OCI-LY3 (cell line): ENCODE measurements at regions not wholly inside any gene's neighbourhood (a gene's known extent, or its start where the extent isn't known, plus 50 kb on each side); places are given as distances from the start of the nearest gene placed in this dataset.
"Not testable (repeated sequence)": the region's sequence is repeated elsewhere in the genome, so short reads cannot be mapped to it uniquely, and the experiment has no call there.

Source experiments
- H2AFZ ChIP-seq: fragments of 200-600, 300-600 bp; shearing (Covaris generic); 2 replicates; pipeline ENCODE4 v1.6.0; 2014; ENCODE audit warnings: antibody characterized with exemption, low read depth, low read length
- H3K27ac ChIP-seq: fragments of 200-600, 300-600 bp; sonication (generic); 2 replicates; pipeline ENCODE4 v1.5.1; 2014; ENCODE audit warnings: mild to moderate bottlenecking, low read length, moderate library complexity, mixed read lengths
- H3K27me3 ChIP-seq: fragments of 200-600, 300-600 bp; sonication (generic); 2 replicates; pipeline ENCODE4 v1.6.1; 2014; ENCODE audit warnings: low read depth, low read length, mixed read lengths
- H3K36me3 ChIP-seq: fragments of 200-600, 300-600 bp; sonication (generic); replicated peaks from 2 replicates; pipeline ENCODE3; 2014; ENCODE audit warnings: low read depth, low read length, mixed read lengths
- H3K4me1 ChIP-seq: fragments of 300-600, 200-600 bp; sonication (generic); 2 replicates; pipeline ENCODE4 v1.6.1; 2014; ENCODE audit warnings: low read length, mixed read lengths
- H3K4me2 ChIP-seq: fragments of 200-600, 300-600 bp; sonication (generic); 2 replicates; pipeline ENCODE4 v1.6.1; 2014; ENCODE audit warnings: low read length, mixed read lengths
- H3K4me3 ChIP-seq: fragments of 300-600, 200-600 bp; sonication (generic); 2 replicates; pipeline ENCODE4 v1.5.1; 2014; ENCODE audit warnings: antibody characterized with exemption, mild to moderate bottlenecking, low read length, moderate library complexity
- H3K79me2 ChIP-seq: fragments of 300-600, 200-600 bp; shearing (Covaris generic); 2 replicates; pipeline ENCODE4 v1.6.1; 2014; ENCODE audit warnings: mild to moderate bottlenecking, low read length, mixed read lengths
- H3K9ac ChIP-seq: fragments of 300-600, 200-600 bp; shearing (Covaris generic); 2 replicates; pipeline ENCODE4 v1.6.0; 2014; ENCODE audit warnings: mild to moderate bottlenecking, low read length, moderate library complexity
- H3K9me3 ChIP-seq: fragments of 200-600, 300-600 bp; shearing (Covaris generic); 2 replicates; pipeline ENCODE4 v1.6.1; 2014; ENCODE audit warnings: low read length, mixed read lengths; ENCODE audit not compliant: insufficient read depth
- H4K20me1 ChIP-seq: fragments of 200-600, 300-600 bp; sonication (generic); 2 replicates; pipeline ENCODE4 v1.6.1; 2016; ENCODE audit warnings: low read length, mixed read lengths; ENCODE audit not compliant: insufficient read depth
- EZH2phosphoT487 ChIP-seq: fragments of 200-600 bp; shearing (Covaris generic); IDR thresholded peaks from 2 replicates; pipeline ENCODE4 v1.6.1; 2018; ENCODE audit warnings: antibody characterized with exemption, mixed run types, low read depth
- TF ChIP-seq, protein P1 (sequence below): fragments of 200-600, 300-600 bp; sonication (generic); IDR thresholded peaks from 2 replicates; pipeline ENCODE4 v1.5.1; 2014; ENCODE audit warnings: antibody characterized with exemption, low read length, low read depth

DNA sequence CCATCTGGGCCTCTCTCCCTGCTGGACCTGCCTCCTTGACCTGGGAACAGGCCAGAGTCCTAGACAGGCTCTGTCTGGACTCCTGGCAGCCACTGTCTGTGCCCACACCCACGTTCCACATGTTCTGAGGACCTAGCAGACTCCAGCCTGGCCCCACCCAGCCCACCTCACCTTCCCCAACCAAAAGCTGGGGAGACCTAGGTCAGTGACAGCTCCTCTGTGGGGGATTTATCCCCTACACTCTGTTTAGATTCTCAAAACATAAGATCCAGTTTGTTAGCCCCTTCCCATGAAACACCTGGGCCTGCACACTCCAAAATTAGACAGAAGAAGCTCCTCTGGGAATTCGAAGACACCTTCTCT is 59.8 kb upstream of the ADAMTS2 start:
- no peaks in the 10 kb centered on the region for H3K4me1 ChIP-seq
- no peak overlapping the region for H3K4me3 ChIP-seq
- H3K36me3 ChIP-seq: no peaks in the 10 kb centered on the region
- no peak overlapping the region for H2AFZ ChIP-seq
- no peak for TF ChIP-seq EZH2phosphoT487
- TF ChIP-seq, protein P1, sequence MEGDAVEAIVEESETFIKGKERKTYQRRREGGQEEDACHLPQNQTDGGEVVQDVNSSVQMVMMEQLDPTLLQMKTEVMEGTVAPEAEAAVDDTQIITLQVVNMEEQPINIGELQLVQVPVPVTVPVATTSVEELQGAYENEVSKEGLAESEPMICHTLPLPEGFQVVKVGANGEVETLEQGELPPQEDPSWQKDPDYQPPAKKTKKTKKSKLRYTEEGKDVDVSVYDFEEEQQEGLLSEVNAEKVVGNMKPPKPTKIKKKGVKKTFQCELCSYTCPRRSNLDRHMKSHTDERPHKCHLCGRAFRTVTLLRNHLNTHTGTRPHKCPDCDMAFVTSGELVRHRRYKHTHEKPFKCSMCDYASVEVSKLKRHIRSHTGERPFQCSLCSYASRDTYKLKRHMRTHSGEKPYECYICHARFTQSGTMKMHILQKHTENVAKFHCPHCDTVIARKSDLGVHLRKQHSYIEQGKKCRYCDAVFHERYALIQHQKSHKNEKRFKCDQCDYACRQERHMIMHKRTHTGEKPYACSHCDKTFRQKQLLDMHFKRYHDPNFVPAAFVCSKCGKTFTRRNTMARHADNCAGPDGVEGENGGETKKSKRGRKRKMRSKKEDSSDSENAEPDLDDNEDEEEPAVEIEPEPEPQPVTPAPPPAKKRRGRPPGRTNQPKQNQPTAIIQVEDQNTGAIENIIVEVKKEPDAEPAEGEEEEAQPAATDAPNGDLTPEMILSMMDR: no peak
- no peak overlapping the region for H3K4me2 ChIP-seq
- no peak overlapping the region for H3K27ac ChIP-seq
- H3K9ac ChIP-seq: no peak overlapping the region
- no peaks in the 10 kb centered on the region for H3K79me2 ChIP-seq
- no peaks in the 10 kb centered on the region; the same call in 1 of the 2 replicates for H3K9me3 ChIP-seq
- no peaks in the 10 kb centered on the region for H3K27me3 ChIP-seq
- H4K20me1 ChIP-seq: no peaks in the 10 kb centered on the region

DNA sequence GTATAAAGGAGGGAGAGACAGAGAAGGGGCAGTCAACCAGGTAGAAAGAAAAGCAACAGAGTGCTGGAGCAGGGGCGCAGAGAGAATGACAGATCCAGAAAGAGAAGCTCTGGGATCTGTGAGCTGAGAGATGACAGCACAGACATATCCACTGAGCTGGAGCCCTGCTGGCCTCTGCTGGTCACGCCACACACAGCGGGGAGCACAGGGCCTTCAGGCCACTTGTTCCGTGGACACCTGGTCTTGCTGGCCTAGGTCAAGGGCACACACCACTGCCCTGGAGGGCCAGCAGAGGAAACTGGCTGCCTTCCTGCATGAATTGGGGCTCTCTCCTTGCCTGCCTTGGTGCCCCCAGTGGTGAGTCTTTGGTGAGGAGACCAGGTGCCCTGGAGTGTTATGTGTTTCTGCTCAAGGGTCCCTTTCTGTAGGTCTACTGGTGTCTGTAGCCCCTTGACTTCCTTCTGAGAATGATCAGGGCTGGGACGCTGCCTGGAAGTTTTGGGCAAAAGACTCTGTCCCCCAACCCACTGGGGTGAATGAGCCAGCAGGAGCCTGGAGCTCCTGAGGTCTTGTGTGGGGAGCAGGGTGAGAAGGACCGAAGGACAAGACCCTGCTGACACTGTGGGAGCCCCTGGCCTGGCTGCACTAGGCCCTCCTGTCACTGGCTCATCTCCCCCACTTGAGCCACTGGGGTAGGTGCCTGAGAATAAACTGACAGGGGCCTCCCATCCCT is 59.2 kb upstream of the ADAMTS2 start:
- H3K4me2 ChIP-seq: no peak overlapping the region
- no peak overlapping the region for H3K9ac ChIP-seq
- H3K4me1 ChIP-seq: no peaks in the 10 kb centered on the region
- H4K20me1 ChIP-seq: no peaks in the 10 kb centered on the region
- no peaks in the 10 kb centered on the region; the same call in 1 of the 2 replicates for H3K9me3 ChIP-seq
- no peaks in the 10 kb centered on the region for H3K36me3 ChIP-seq
- no peak overlapping the region for H2AFZ ChIP-seq
- no peak overlapping the region for H3K27ac ChIP-seq
- no peaks in the 10 kb centered on the region for H3K79me2 ChIP-seq
- H3K27me3 ChIP-seq: no peaks in the 10 kb centered on the region
- no peak overlapping the region for H3K4me3 ChIP-seq
- no peak for TF ChIP-seq EZH2phosphoT487
- TF ChIP-seq, protein P1: no peak

DNA sequence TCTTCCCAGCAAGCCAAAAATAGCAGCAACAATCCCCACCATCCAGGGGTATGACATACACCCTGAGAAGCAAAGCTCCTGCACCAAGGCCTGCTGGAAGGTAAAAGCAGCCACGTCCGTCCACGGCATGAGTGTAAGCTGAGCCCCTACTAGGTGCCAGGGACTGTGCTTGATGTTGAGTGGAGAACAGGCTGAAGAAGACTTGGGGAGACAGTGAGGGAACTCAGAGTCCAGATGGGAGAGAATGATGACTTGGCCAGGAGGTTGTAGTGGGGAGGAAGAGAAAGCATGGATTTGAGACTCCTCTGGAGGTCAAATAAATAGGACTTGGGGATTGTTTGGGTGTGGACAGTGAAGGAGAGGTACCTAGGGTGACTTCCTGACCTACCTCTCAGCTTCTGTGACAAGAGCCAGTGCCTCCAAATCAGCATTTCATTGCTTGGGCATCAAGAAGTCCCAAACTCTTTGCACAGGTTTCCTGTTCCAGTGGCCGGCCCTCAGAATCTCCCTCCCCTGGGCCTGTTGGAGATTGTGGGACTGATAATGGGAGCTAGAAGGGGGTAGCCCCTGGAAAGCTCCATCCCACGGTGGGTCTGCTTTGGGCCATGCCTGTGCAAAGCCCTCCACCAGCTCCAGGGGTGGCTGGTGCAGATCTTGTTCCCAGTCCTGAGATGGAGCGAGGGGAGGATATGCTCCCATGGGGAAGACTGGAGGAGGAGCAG is 58.3 kb upstream of the ADAMTS2 start:
- Histone ChIP-seq H3K27ac (no peak overlapping the region), H3K9me3 (no peaks in the 10 kb centered on the region; the same call in 1 of the 2 replicates), H3K4me1 (no peaks in the 10 kb centered on the region), H3K4me3 (no peak overlapping the region), H3K27me3 (no peaks in the 10 kb centered on the region), H4K20me1 (no peaks in the 10 kb centered on the region), H3K9ac (no peak overlapping the region), H3K79me2 (no peaks in the 10 kb centered on the region), H3K4me2 (no peak overlapping the region), H3K36me3 (no peaks in the 10 kb centered on the region), H2AFZ (no peak overlapping the region)
- TF ChIP-seq, protein P1: no peak
- no peak for TF ChIP-seq EZH2phosphoT487

DNA sequence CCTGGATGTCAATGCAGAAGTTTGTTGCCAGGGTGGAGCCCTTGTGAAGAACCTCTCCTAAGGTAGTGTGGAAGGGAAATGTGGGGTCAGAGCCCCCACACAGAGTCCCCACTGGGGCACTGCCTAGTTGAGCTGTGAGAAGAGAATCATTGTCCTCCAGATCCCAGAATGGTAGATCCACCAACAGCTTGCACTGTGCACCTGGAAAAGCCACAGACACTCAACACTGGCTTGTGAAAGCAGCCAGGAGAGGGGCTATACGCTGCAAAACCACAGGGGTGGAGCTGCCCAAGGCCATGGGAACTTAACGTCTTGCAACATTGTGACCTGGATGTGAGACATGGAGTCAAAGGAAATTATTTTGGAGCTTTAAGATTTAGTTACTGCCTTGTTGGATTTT is 55.2 kb upstream of the ADAMTS2 start:
- H2AFZ ChIP-seq, H3K79me2 ChIP-seq, H3K4me1 ChIP-seq, H3K27ac ChIP-seq, H3K27me3 ChIP-seq, H3K36me3 ChIP-seq, H3K4me2 ChIP-seq, H3K9me3 ChIP-seq, H4K20me1 ChIP-seq, H3K9ac ChIP-seq, H3K4me3 ChIP-seq: not testable (repeated sequence)
